ENCODE measurements at regions not wholly inside any gene's neighbourhood (a gene's known extent, or its start where the extent isn't known, plus 50 kb on each side); places are given as distances from the start of the nearest gene placed in this dataset.

GRCh38 chr14:62303437-62303836 lies 541.2 kb downstream of the SNAPC1 start:
- Mint-ChIP-seq H3K9me3 (no peaks in the 10 kb centered on the region), H3K27me3 (ENCODE audit: insufficient read depth, low read depth) (no peaks in the 10 kb centered on the region), H3K27ac (no peak overlapping the region), H3K4me3 (no peak overlapping the region), H3K4me1 (no peaks in the 10 kb centered on the region), H3K36me3 (no peaks in the 10 kb centered on the region)
- Histone ChIP-seq H3K4me1 (no peaks in the 10 kb centered on the region), H3K4me3 (no peak overlapping the region), H3K9me3 (ENCODE audit: low read depth) (no peaks in the 10 kb centered on the region), H3K27me3 (no peaks in the 10 kb centered on the region), H4K20me1 (ENCODE audit: low read depth) (no peaks in the 10 kb centered on the region), H3K27ac (no peak overlapping the region), H3K79me2 (ENCODE audit: low read depth) (no peaks in the 10 kb centered on the region), H3F3A (ENCODE audit: low read depth) (no peaks in the 10 kb centered on the region), H3K4me2 (no peak overlapping the region), H2AFZ (replicated peaks) (no peak overlapping the region), H3K36me3 (no peaks in the 10 kb centered on the region), H3K9ac (no peak overlapping the region)
- no peak for DNase-seq (ENCODE audit: low spot score)
- no peak for TF ChIP-seq CTCF (IDR thresholded peaks at IDR 0.05)
- TF ChIP-seq EZH2phosphoT487 (IDR thresholded peaks at IDR 0.05) = no peak
- no peak for TF ChIP-seq EZH2 (IDR thresholded peaks at IDR 0.05)

GRCh38 chr14:62304257-62304656 lies 542.0 kb downstream of the SNAPC1 start:
- no peak for DNase-seq (ENCODE audit: low spot score)
- no peak overlapping the region for H3K27ac Mint-ChIP-seq
- no peaks in the 10 kb centered on the region for H3K4me1 ChIP-seq
- H3K4me3 Mint-ChIP-seq = no peak overlapping the region
- no peaks in the 10 kb centered on the region for H3K27me3 Mint-ChIP-seq (ENCODE audit: insufficient read depth, low read depth)
- no peaks in the 10 kb centered on the region for H3K27me3 ChIP-seq
- H3K9ac ChIP-seq = no peak overlapping the region
- no peak overlapping the region for H3K4me2 ChIP-seq
- H3K36me3 ChIP-seq = no peaks in the 10 kb centered on the region
- no peaks in the 10 kb centered on the region for H4K20me1 ChIP-seq (ENCODE audit: low read depth)
- H3K4me3 ChIP-seq = no peak overlapping the region
- no peaks in the 10 kb centered on the region for H3F3A ChIP-seq (ENCODE audit: low read depth)
- H3K9me3 ChIP-seq (ENCODE audit: low read depth) = no peaks in the 10 kb centered on the region
- TF ChIP-seq EZH2phosphoT487 (IDR thresholded peaks at IDR 0.05) (no peak), EZH2 (IDR thresholded peaks at IDR 0.05) (no peak), CTCF (IDR thresholded peaks at IDR 0.05) (no peak)
- peak overlapping the region; percentile 30 for H2AFZ ChIP-seq (replicated peaks)
- H3K36me3 Mint-ChIP-seq = no peaks in the 10 kb centered on the region
- H3K9me3 Mint-ChIP-seq = no peaks in the 10 kb centered on the region
- no peaks in the 10 kb centered on the region for H3K79me2 ChIP-seq (ENCODE audit: low read depth)
- H3K4me1 Mint-ChIP-seq = no peaks in the 10 kb centered on the region
- H3K27ac ChIP-seq = no peak overlapping the region

GRCh38 chr14:62307844-62308243 lies 545.6 kb downstream of the SNAPC1 start:
- Mint-ChIP-seq H3K36me3 (no peaks in the 10 kb centered on the region), H3K4me3 (no peak overlapping the region), H3K27ac (no peak overlapping the region), H3K4me1 (no peaks in the 10 kb centered on the region), H3K9me3 (no peaks in the 10 kb centered on the region), H3K27me3 (ENCODE audit: insufficient read depth, low read depth) (no peaks in the 10 kb centered on the region)
- no peaks in the 10 kb centered on the region for H3K36me3 ChIP-seq
- no peaks in the 10 kb centered on the region for H3K27me3 ChIP-seq
- H3F3A ChIP-seq (ENCODE audit: low read depth) = no peaks in the 10 kb centered on the region
- TF ChIP-seq EZH2phosphoT487 (IDR thresholded peaks at IDR 0.05) (no peak), CTCF (IDR thresholded peaks at IDR 0.05) (no peak), EZH2 (IDR thresholded peaks at IDR 0.05) (no peak)
- no peak for DNase-seq (ENCODE audit: low spot score)
- no peak overlapping the region for H2AFZ ChIP-seq (replicated peaks)
- H3K4me3 ChIP-seq = no peak overlapping the region
- no peak overlapping the region for H3K27ac ChIP-seq
- no peaks in the 10 kb centered on the region for H3K79me2 ChIP-seq (ENCODE audit: low read depth)
- H3K9me3 ChIP-seq (ENCODE audit: low read depth) = no peaks in the 10 kb centered on the region
- H4K20me1 ChIP-seq (ENCODE audit: low read depth) = no peaks in the 10 kb centered on the region
- H3K4me1 ChIP-seq = no peaks in the 10 kb centered on the region
- H3K9ac ChIP-seq = no peak overlapping the region
- no peak overlapping the region for H3K4me2 ChIP-seq

- H4K20me1 ChIP-seq (ENCODE audit: low read depth) = no peaks in the 10 kb centered on the region
- no peak for DNase-seq (ENCODE audit: low spot score)
- no peak overlapping the region for H3K27ac ChIP-seq
- no peaks in the 10 kb centered on the region for H3K9me3 ChIP-seq (ENCODE audit: low read depth)
- no peak overlapping the region for H2AFZ ChIP-seq (replicated peaks)
- no peak overlapping the region for H3K4me2 ChIP-seq
- no peak overlapping the region for H3K4me3 ChIP-seq
- Mint-ChIP-seq H3K36me3 (no peaks in the 10 kb centered on the region), H3K4me1 (no peaks in the 10 kb centered on the region), H3K4me3 (no peak overlapping the region), H3K9me3 (no peaks in the 10 kb centered on the region), H3K27me3 (ENCODE audit: insufficient read depth, low read depth) (no peaks in the 10 kb centered on the region), H3K27ac (no peak overlapping the region)
- H3K4me1 ChIP-seq = no peaks in the 10 kb centered on the region
- no peaks in the 10 kb centered on the region for H3K79me2 ChIP-seq (ENCODE audit: low read depth)
- no peaks in the 10 kb centered on the region for H3F3A ChIP-seq (ENCODE audit: low read depth)
- H3K9ac ChIP-seq = no peak overlapping the region
- H3K27me3 ChIP-seq = no peaks in the 10 kb centered on the region
- no peak for TF ChIP-seq CTCF (IDR thresholded peaks at IDR 0.05)
- no peak for TF ChIP-seq EZH2phosphoT487 (IDR thresholded peaks at IDR 0.05)
- no peak for TF ChIP-seq EZH2 (IDR thresholded peaks at IDR 0.05)
- H3K36me3 ChIP-seq = no peaks in the 10 kb centered on the region
Observed at GRCh38 chr14:62308316-62308715, 546.1 kb downstream of the SNAPC1 start.

Data from neural progenitor cell (in vitro differentiated cells).